ENCODE measurements at regions not wholly inside any gene's neighbourhood (a gene's known extent, or its start where the extent isn't known, plus 50 kb on each side); places are given as distances from the start of the nearest gene placed in this dataset.
"Not testable (repeated sequence)": the region's sequence is repeated elsewhere in the genome, so short reads cannot be mapped to it uniquely, and the experiment has no call there.

DNA sequence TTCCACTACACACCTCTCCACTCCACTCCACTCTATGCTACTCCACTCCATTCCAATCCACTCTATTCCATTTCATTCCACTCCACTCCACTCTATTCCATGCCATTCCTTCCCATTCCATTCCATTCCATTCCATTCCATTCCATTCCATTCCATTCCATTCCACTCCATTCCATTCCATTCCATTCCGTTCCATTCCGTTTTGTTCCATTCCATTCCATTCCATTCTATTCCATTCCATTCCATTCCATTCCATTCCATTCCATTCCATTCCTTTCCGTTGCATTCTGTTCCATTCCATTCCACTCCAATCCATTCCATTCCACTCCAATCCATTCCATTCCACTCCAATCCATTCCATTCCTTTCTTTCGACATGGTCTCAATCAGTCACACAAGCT is 1121.1 kb downstream of the TSPY10 start:
- TF ChIP-seq FOS (IDR thresholded peaks at IDR 0.05; ENCODE audit: borderline replicate concordance, insufficient read depth, low read length); POLR2A (IDR thresholded peaks at IDR 0.05; ENCODE audit: low read depth, low read length); CTCF (IDR thresholded peaks at IDR 0.05; ENCODE audit: extremely low read depth in 1 of 2, insufficient read depth in 1 of 2, low read depth in 1 of 2, low read length in 2 of 2); EZH2 (IDR thresholded peaks at IDR 0.05; ENCODE audit: borderline replicate concordance, low read depth, low read length, severe bottlenecking); POLR2AphosphoS5 (IDR thresholded peaks at IDR 0.05; ENCODE audit: insufficient read depth, low read depth, low read length); MYC (IDR thresholded peaks at IDR 0.05; ENCODE audit: low read depth, low read length); JUN (IDR thresholded peaks at IDR 0.05; ENCODE audit: borderline replicate concordance, insufficient read depth, insufficient read length, low read depth); GATA2 (IDR thresholded peaks at IDR 0.05; ENCODE audit: insufficient read depth, insufficient read length, low read depth, low read length): not testable (repeated sequence)
- TF ChIP-seq, protein P1, sequence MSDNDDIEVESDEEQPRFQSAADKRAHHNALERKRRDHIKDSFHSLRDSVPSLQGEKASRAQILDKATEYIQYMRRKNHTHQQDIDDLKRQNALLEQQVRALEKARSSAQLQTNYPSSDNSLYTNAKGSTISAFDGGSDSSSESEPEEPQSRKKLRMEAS (IDR thresholded peaks at IDR 0.05; ENCODE audit: insufficient read depth, insufficient read length): not testable (repeated sequence)
